Naive thymus-derived CD4-positive, alpha-beta T cell (primary cell): ENCODE measurements at regions not wholly inside any gene's neighbourhood (a gene's known extent, or its start where the extent isn't known, plus 50 kb on each side); places are given as distances from the start of the nearest gene placed in this dataset.

Experiments
- ATAC-seq: fragments of 150-1000 bp; cut with Tn5 transposase; 2 replicates; pipeline ENCODE4 v1.10.0; 2021; ENCODE audit warnings: mild to moderate bottlenecking, moderate library complexity
- CTCF ChIA-PET: fragments of 350-600 bp; sonication (Branson Sonifier 250); formaldehyde crosslinking; loops from one replicate; lab custom pipeline; 2021; ENCODE audit warnings: antibody characterized with exemption; lab: Charles Lee
- POLR2A ChIA-PET: fragments of 350-600 bp; sonication (Branson Sonifier 250); formaldehyde crosslinking; loops from one replicate; lab custom pipeline; 2021; ENCODE audit warnings: antibody characterized with exemption, inconsistent platforms; lab: Charles Lee
- DNase-seq, 9 donors: peaks; one replicate each; pipeline versions ENCODE4 v3.0.0 to v3.0.0-alpha.2; 2020 to 2022; ENCODE audit warnings: mixed read lengths in 1 of 9
- H3K27ac ChIP-seq: one replicate; pipeline ENCODE4 v1.7.0; 2013; ENCODE audit warnings: mild to moderate bottlenecking, low read depth, low read length, moderate library complexity
- H3K27me3 ChIP-seq, 2 donors: one replicate each; pipeline ENCODE4 v1.7.0; 2013; ENCODE audit warnings: low read length in 2 of 2, mild to moderate bottlenecking in 2 of 2, moderate library complexity in 2 of 2; ENCODE audit not compliant: control insufficient read depth in 2 of 2, insufficient read depth in 2 of 2
- H3K36me3 ChIP-seq, 3 experiments: 1 replicate in 2 of 3; 2 replicates in 1 of 3; pipeline ENCODE4 v1.7.0; 2013; ENCODE audit warnings: low read length in 3 of 3, mild to moderate bottlenecking in 3 of 3, moderate library complexity in 1 of 3; ENCODE audit not compliant: insufficient read depth in 3 of 3, control insufficient read depth in 2 of 3
- H3K4me1 ChIP-seq, 2 donors: one replicate each; pipeline ENCODE4 v1.7.0; 2013; ENCODE audit warnings: low read length in 2 of 2, mild to moderate bottlenecking in 2 of 2, moderate library complexity in 1 of 2; ENCODE audit not compliant: control insufficient read depth in 2 of 2, insufficient read depth in 2 of 2
- H3K4me3 ChIP-seq: 2 replicates; pipeline ENCODE4 v1.7.0; 2013; ENCODE audit warnings: mild to moderate bottlenecking, low read length
- H3K9me3 ChIP-seq, 3 experiments: 1 replicate in 2 of 3; 2 replicates in 1 of 3; pipeline ENCODE4 v1.7.0; 2013; ENCODE audit warnings: low read length in 3 of 3; ENCODE audit not compliant: control insufficient read depth in 2 of 3
- H3K27ac Mint-ChIP-seq, 9 donors: one replicate each; pipeline ENCODE4 v1.8.0; 2020 to 2022; ENCODE audit warnings: mixed read lengths in 9 of 9, mild to moderate bottlenecking in 8 of 9, moderate library complexity in 5 of 9, inconsistent platforms in 2 of 9
- H3K27me3 Mint-ChIP-seq, 5 donors: one replicate each; pipeline ENCODE4 v1.8.0; 2021 to 2022; ENCODE audit warnings: mixed read lengths in 5 of 5, mild to moderate bottlenecking in 1 of 5
- H3K36me3 Mint-ChIP-seq, 5 donors: one replicate each; pipeline ENCODE4 v1.8.0; 2020 to 2022; ENCODE audit warnings: mixed read lengths in 5 of 5, mild to moderate bottlenecking in 3 of 5, inconsistent platforms in 1 of 5
- H3K4me1 Mint-ChIP-seq, 7 donors: one replicate each; pipeline ENCODE4 v1.8.0; 2020 to 2022; ENCODE audit warnings: mixed read lengths in 7 of 7, mild to moderate bottlenecking in 3 of 7, inconsistent platforms in 1 of 7
- H3K4me3 Mint-ChIP-seq, 10 donors: one replicate each; pipeline ENCODE4 v1.8.0; 2020 to 2022; ENCODE audit warnings: mild to moderate bottlenecking in 10 of 10, mixed read lengths in 10 of 10, moderate library complexity in 6 of 10, inconsistent platforms in 2 of 10
- H3K9me3 Mint-ChIP-seq, 11 donors: one replicate each; pipeline ENCODE4 v1.8.0; 2020 to 2022; ENCODE audit warnings: mixed read lengths in 11 of 11, mild to moderate bottlenecking in 4 of 11, inconsistent platforms in 1 of 11, moderate library complexity in 1 of 11
- intact Hi-C, 2 donors: fragments of 100-400 bp; cut with micrococcal nuclease; formaldehyde crosslinking; loops; one replicate each; pipeline ENCODE4 v1.15.1; 2023

DNA sequence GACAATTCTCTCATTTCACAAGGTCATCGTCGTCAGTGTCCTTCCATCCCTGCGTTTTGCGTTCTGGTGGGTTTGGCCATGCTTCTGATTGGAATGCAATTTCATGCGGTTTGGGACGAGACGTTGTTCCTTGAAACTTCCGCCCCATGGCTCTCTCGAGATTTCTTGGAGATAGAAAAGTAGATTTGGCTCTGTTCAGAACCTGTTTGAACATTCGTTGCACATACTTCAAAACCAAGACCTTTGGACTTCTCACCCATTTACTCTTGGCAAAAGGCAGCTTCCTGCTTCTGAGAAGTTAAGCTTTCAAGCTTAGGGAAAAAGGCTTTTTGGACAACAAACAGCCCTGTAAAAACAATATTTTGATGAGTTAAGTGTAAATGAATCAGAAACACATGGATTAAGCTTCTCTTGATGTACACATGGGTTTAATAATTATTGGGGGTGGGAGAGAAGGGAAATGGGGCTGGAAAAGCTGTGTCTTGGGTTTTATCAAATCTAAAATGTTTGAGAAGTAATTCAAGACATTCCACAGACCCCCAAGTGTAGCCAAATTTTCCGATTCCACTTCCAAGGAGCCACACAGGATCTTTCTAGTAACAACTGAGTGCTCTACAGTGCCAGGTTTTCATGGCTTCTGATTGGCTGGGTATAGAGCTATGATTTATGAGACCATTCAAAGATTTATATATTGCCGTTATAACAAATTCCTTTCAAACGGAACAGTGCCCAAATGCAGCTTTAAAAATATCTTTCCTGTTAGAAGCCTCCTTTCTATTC is 467.2 kb downstream of the MED13L start:
- H3K27ac ChIP-seq = no peak overlapping the region
- POLR2A ChIA-PET = no interaction called here
- H3K4me1 ChIP-seq = no peaks in the 10 kb centered on the region
- intact Hi-C loops = no loop called here
- peaks cover 0 to 8% (median 0%) of the 10 kb centered on the region in 5 donors for H3K36me3 Mint-ChIP-seq
- H3K4me3 Mint-ChIP-seq = no peak overlapping the region
- no peak for DNase-seq
- H3K4me3 ChIP-seq = no peak overlapping the region
- no peaks in the 10 kb centered on the region for H3K4me1 Mint-ChIP-seq
- no peaks in the 10 kb centered on the region for H3K9me3 ChIP-seq
- ATAC-seq = no peak
- no peaks in the 10 kb centered on the region for H3K36me3 ChIP-seq
- no peak overlapping the region for H3K27ac Mint-ChIP-seq
- H3K9me3 Mint-ChIP-seq = peaks cover 3 to 38% (median 13%) of the 10 kb centered on the region in 11 donors
- CTCF ChIA-PET = interaction anchor here (0.5 kb wide), 1 partner anchor 23 kb away, joined by 3 read pairs; no protein-coding TSS in a partner anchor
- H3K27me3 Mint-ChIP-seq = peaks cover 0 to 27% (median 17%) of the 10 kb centered on the region in 5 donors
- H3K27me3 ChIP-seq = no peaks in the 10 kb centered on the region

DNA sequence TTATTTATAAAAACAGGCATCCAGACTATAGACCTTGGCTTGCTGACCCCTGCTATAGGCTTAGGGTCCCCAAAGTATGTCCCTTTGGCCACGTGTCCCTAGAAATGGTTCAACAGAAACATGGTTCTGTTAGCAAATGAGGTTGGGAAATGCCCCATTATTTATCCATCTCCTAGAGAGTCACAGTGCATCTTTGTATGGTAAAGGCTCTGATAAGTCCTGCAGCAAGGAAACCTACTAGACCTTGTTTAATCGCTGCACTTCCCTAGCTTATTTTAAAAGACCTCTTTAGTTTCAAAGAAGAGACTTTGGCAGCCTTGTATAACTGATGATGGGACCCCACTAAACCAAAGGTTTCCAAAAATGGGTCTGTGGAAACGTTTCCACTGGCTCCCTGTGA is 471.5 kb downstream of the MED13L start:
- CTCF ChIA-PET = no interaction called here
- Histone ChIP-seq H3K4me3 (no peak overlapping the region), H3K9me3 (no peaks in the 10 kb centered on the region), H3K27ac (no peak overlapping the region), H3K27me3 (no peaks in the 10 kb centered on the region), H3K36me3 (no peaks in the 10 kb centered on the region), H3K4me1 (no peaks in the 10 kb centered on the region)
- Mint-ChIP-seq H3K4me3 (no peak overlapping the region), H3K4me1 (no peaks in the 10 kb centered on the region), H3K9me3 (peaks cover 0 to 21% (median 4%) of the 10 kb centered on the region in 11 donors), H3K36me3 (no peaks in the 10 kb centered on the region), H3K27ac (no peak overlapping the region), H3K27me3 (peaks cover 0 to 18% (median 8%) of the 10 kb centered on the region in 5 donors)
- no peak for ATAC-seq
- POLR2A ChIA-PET = no interaction called here
- intact Hi-C loops = no loop called here
- no peak for DNase-seq

DNA sequence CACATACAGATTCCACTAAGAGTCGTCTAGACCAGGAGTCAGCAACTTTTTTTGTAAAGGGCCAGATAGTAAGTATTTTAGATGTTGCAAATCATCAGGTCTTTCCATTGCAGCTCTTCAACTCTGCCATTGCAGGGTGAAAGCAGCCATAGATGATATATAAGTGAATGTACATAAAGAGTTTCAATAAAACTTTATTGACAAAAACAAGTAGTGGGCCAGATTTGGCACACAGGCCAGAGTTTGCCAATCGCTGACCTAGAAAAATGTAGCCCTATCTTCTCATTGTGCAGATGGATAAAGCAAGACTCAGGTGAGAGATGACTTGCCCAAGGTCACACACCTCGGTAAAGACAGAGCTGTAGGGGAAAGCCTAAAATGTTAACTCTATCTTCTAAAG is 474.7 kb downstream of the MED13L start:
- Mint-ChIP-seq H3K9me3 (peaks cover 0 to 8% (median 3%) of the 10 kb centered on the region in 11 donors), H3K4me3 (no peak overlapping the region), H3K27ac (no peak overlapping the region), H3K36me3 (no peaks in the 10 kb centered on the region), H3K4me1 (no peaks in the 10 kb centered on the region), H3K27me3 (peaks cover 0 to 7% (median 2%) of the 10 kb centered on the region in 5 donors)
- H3K27ac ChIP-seq = no peak overlapping the region
- H3K36me3 ChIP-seq = no peaks in the 10 kb centered on the region
- intact Hi-C loops = no loop called here
- H3K27me3 ChIP-seq = no peaks in the 10 kb centered on the region
- ChIA-PET POLR2A (no interaction called here), CTCF (no interaction called here)
- no peak for DNase-seq
- H3K4me1 ChIP-seq = no peaks in the 10 kb centered on the region
- H3K4me3 ChIP-seq = no peak overlapping the region
- no peaks in the 10 kb centered on the region for H3K9me3 ChIP-seq
- ATAC-seq = no peak

DNA sequence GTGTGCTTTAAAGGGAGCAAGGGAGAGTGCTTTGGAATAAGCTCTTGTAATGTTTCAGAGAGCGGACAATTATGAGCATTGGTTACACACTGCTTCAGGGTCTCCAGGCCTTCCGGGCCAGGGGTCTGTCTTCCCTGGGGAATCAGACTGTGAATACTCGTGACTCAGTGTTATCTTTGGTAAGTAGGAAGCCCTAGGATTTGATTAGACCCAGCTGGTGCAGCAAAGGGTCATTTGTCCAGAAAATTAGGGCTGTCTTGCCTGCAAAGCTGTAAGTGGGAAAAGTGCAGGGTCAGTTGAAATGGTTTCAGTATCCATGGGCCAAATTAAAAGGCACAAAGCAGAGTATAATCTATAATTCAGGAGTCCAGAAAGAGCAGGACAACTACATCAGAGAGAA is 475.6 kb downstream of the MED13L start:
- H3K36me3 Mint-ChIP-seq = no peaks in the 10 kb centered on the region

DNA sequence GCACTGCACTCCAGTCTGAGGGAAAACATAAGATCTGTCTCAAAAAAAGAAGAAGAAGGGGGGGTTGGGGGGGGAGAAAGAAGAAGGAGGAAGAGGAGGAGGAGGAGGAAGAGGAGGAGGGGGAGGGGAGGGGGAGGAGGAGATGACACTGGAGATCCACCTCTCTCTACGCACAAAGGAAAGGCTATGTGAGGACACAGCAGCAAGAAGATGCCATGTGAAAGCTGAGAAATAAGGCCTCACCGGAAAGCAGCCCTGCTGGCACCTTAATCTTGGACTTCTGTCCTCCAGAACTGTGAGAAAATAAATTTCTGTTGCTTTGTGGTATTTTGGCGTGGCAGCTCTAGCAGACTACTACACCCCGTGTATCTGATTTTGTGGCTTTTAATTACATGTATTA is 477.9 kb downstream of the MED13L start:
- H3K4me3 ChIP-seq = no peak overlapping the region
- no peaks in the 10 kb centered on the region for H3K9me3 ChIP-seq
- no peak overlapping the region for H3K27ac ChIP-seq
- no peaks in the 10 kb centered on the region for H3K27me3 ChIP-seq
- Mint-ChIP-seq H3K27me3 (peaks cover 0 to 20% (median 4%) of the 10 kb centered on the region in 5 donors), H3K27ac (no peak overlapping the region), H3K36me3 (no peaks in the 10 kb centered on the region), H3K4me3 (no peak overlapping the region), H3K9me3 (peaks cover 0 to 9% (median 0%) of the 10 kb centered on the region in 11 donors), H3K4me1 (no peaks in the 10 kb centered on the region)
- ChIA-PET POLR2A (no interaction called here), CTCF (no interaction called here)
- intact Hi-C loops = no loop called here
- no peaks in the 10 kb centered on the region for H3K36me3 ChIP-seq
- no peak for ATAC-seq
- DNase-seq = no peak
- H3K4me1 ChIP-seq = no peaks in the 10 kb centered on the region

More for the DNA sequence above, 475.6 kb downstream of the MED13L start:
- no peaks in the 10 kb centered on the region for H3K4me1 Mint-ChIP-seq
- DNase-seq (no peak), ATAC-seq (no peak)
- Histone ChIP-seq H3K4me3 (no peak overlapping the region), H3K4me1 (no peaks in the 10 kb centered on the region), H3K36me3 (no peaks in the 10 kb centered on the region), H3K27me3 (no peaks in the 10 kb centered on the region), H3K27ac (no peak overlapping the region), H3K9me3 (no peaks in the 10 kb centered on the region)
- no peak overlapping the region for H3K4me3 Mint-ChIP-seq
- peaks cover 0 to 6% (median 0%) of the 10 kb centered on the region in 5 donors for H3K27me3 Mint-ChIP-seq
- H3K27ac Mint-ChIP-seq = no peak overlapping the region
- CTCF ChIA-PET = no interaction called here
- POLR2A ChIA-PET = no interaction called here
- intact Hi-C loops = no loop called here
- peaks cover 0 to 7% (median 2%) of the 10 kb centered on the region in 11 donors for H3K9me3 Mint-ChIP-seq

DNA sequence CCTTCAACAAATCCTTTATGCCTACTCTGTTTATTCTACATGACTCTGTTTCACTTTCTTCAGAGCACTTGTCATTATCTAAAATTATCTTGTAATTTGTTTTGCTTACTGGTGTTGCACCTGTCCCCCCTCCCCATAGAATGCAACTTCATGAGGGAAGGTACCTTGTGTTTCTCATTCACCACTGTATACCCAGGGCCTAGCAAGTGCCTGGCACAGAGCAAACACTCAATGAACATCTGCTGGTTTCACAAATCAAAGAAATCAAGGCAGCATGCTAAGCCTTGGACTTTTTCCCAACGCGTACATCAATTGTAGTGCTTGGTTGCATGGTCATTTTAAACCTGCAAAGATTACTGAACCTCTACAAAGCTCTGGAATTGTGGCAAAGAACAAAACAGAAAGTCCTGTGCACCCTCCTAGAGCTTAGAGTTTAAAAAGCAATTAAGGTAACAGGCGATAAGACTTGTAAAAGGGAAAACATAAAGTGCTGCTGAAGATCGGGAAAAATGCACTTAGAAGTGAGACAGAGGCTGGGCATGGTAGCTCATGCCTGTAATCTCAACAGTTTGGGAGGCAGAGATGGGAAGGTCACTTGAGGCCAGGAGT is 479.1 kb downstream of the MED13L start:
- ChIA-PET POLR2A (no interaction called here), CTCF (no interaction called here)
- no peaks in the 10 kb centered on the region for H3K4me1 ChIP-seq
- H3K27me3 Mint-ChIP-seq = peaks cover 0 to 25% (median 9%) of the 10 kb centered on the region in 5 donors
- no peaks in the 10 kb centered on the region for H3K9me3 ChIP-seq
- H3K36me3 ChIP-seq = no peaks in the 10 kb centered on the region
- H3K27ac Mint-ChIP-seq = no peak overlapping the region
- H3K4me1 Mint-ChIP-seq = no peaks in the 10 kb centered on the region
- no peak for DNase-seq
- peaks cover 0 to 9% (median 0%) of the 10 kb centered on the region in 11 donors for H3K9me3 Mint-ChIP-seq
- intact Hi-C loops = no loop called here
- no peaks in the 10 kb centered on the region for H3K36me3 Mint-ChIP-seq
- H3K4me3 Mint-ChIP-seq = no peak overlapping the region
- H3K4me3 ChIP-seq = no peak overlapping the region
- H3K27me3 ChIP-seq = no peaks in the 10 kb centered on the region
- ATAC-seq = no peak
- no peak overlapping the region for H3K27ac ChIP-seq
